CD4-positive, alpha-beta T cell (primary cell): ENCODE measurements at regions not wholly inside any gene's neighbourhood (a gene's known extent, or its start where the extent isn't known, plus 50 kb on each side); places are given as distances from the start of the nearest gene placed in this dataset.

ENCODE experiments used
- ATAC-seq: fragments of 200-7000 bp; cut with Tn5 transposase; one replicate; pipeline ENCODE4 v1.10.0; 2022; ENCODE audit warnings: mild to moderate bottlenecking; ENCODE audit not compliant: poor library complexity
- CTCF ChIA-PET: fragments of 350-600 bp; sonication (Branson Sonifier 250); formaldehyde crosslinking; loops from one replicate; lab custom pipeline; 2021; ENCODE audit warnings: antibody characterized with exemption, inconsistent platforms; lab: Charles Lee
- POLR2A ChIA-PET: fragments of 350-600 bp; sonication (Branson Sonifier 250); formaldehyde crosslinking; loops from one replicate; lab custom pipeline; 2021; ENCODE audit warnings: antibody characterized with exemption, inconsistent platforms; lab: Charles Lee
- DNase-seq, 14 experiments: peaks; one replicate each; pipeline ENCODE4 v3.0.0-alpha.2; 2013 to 2020; ENCODE audit warnings: mixed read lengths in 2 of 14
- H3K27ac ChIP-seq, 2 donors: one replicate each; pipeline versions ENCODE4 v1.5.1 to v1.7.0; 2013; ENCODE audit warnings: low read length in 2 of 2, low read depth in 1 of 2, mild to moderate bottlenecking in 1 of 2
- H3K27me3 ChIP-seq, 2 experiments: 1 replicate in 1 of 2; 2 replicates in 1 of 2; pipeline versions ENCODE4 v1.6.1 to v1.7.0; 2013; ENCODE audit warnings: low read length in 2 of 2, control low read depth in 1 of 2, mild to moderate bottlenecking in 1 of 2, moderate library complexity in 1 of 2; ENCODE audit not compliant: insufficient read depth in 2 of 2, control insufficient read depth in 1 of 2
- H3K36me3 ChIP-seq: one replicate; pipeline ENCODE4 v1.6.1; 2013; ENCODE audit warnings: low read length, control low read depth; ENCODE audit not compliant: insufficient read depth
- H3K4me1 ChIP-seq: one replicate; pipeline ENCODE4 v1.6.1; 2013; ENCODE audit warnings: low read length, control low read depth; ENCODE audit not compliant: insufficient read depth
- H3K4me3 ChIP-seq: one replicate; pipeline ENCODE4 v1.5.1; 2013; ENCODE audit warnings: mild to moderate bottlenecking, low read length, moderate library complexity
- H3K9me3 ChIP-seq, 2 experiments: 1 replicate in 1 of 2; 2 replicates in 1 of 2; pipeline versions ENCODE4 v1.6.1 to v1.7.0; 2013; ENCODE audit warnings: low read length in 2 of 2, mild to moderate bottlenecking in 2 of 2, control low read depth in 1 of 2, moderate library complexity in 1 of 2; ENCODE audit not compliant: control insufficient read depth in 1 of 2, insufficient read depth in 1 of 2
- H3K27ac Mint-ChIP-seq: one replicate; pipeline ENCODE4 v1.8.0; 2020; ENCODE audit warnings: mixed read lengths
- H3K27me3 Mint-ChIP-seq: one replicate; pipeline ENCODE4 v1.8.0; 2021; ENCODE audit warnings: mixed read lengths
- H3K36me3 Mint-ChIP-seq: one replicate; pipeline ENCODE4 v1.8.0; 2021; ENCODE audit warnings: low read depth, mixed read lengths
- H3K4me1 Mint-ChIP-seq: one replicate; pipeline ENCODE4 v1.8.0; 2021; ENCODE audit warnings: low read depth, mixed read lengths
- H3K4me3 Mint-ChIP-seq: one replicate; pipeline ENCODE4 v1.8.0; 2020; ENCODE audit warnings: mild to moderate bottlenecking, mixed read lengths
- H3K9me3 Mint-ChIP-seq: one replicate; pipeline ENCODE4 v1.8.0; 2020; ENCODE audit warnings: mixed read lengths
- CTCF ChIP-seq: fragments of 200-600 bp; IDR thresholded peaks from one replicate; pipeline ENCODE4 v1.8.0; 2022; ENCODE audit warnings: antibody characterized with exemption, mild to moderate bottlenecking
- intact Hi-C, 2 experiments: fragments of 100-400 bp; cut with DNase I in 1 of 2; cut with micrococcal nuclease in 1 of 2; formaldehyde crosslinking; loops; one replicate each; pipeline versions ENCODE4 v1.15.1 to v1.9.0; 2023 to 2025; cut with DNase I, micrococcal nuclease

GRCh38 chr16:5220705-5221104 lies 123.1 kb upstream of the EEF2KMT start:
- ChIA-PET POLR2A (no interaction called here), CTCF (no interaction called here)
- no peaks in the 10 kb centered on the region for H3K9me3 Mint-ChIP-seq
- Histone ChIP-seq H3K27me3 (peaks cover 13 to 18% of the 10 kb centered on the region in 2 experiments), H3K4me1 (no peaks in the 10 kb centered on the region), H3K4me3 (no peak overlapping the region), H3K27ac (no peak overlapping the region), H3K9me3 (peaks cover 0 to 4% of the 10 kb centered on the region in 2 experiments), H3K36me3 (no peaks in the 10 kb centered on the region)
- peaks cover 64% of the 10 kb centered on the region for H3K27me3 Mint-ChIP-seq
- DNase-seq, result no peak
- intact Hi-C loops, result no loop called here
- no peaks in the 10 kb centered on the region for H3K4me1 Mint-ChIP-seq
- no peak for ATAC-seq
- no peak overlapping the region for H3K27ac Mint-ChIP-seq
- no peak for TF ChIP-seq CTCF
- no peak overlapping the region for H3K4me3 Mint-ChIP-seq
- H3K36me3 Mint-ChIP-seq, result no peaks in the 10 kb centered on the region

- no peaks in the 10 kb centered on the region for H3K4me1 ChIP-seq
- Mint-ChIP-seq H3K4me1 (no peaks in the 10 kb centered on the region), H3K4me3 (no peak overlapping the region), H3K36me3 (no peaks in the 10 kb centered on the region), H3K9me3 (no peaks in the 10 kb centered on the region), H3K27me3 (peaks cover 60% of the 10 kb centered on the region), H3K27ac (no peak overlapping the region)
- DNase-seq (no peak), ATAC-seq (no peak)
- ChIA-PET CTCF (no interaction called here), POLR2A (no interaction called here)
- intact Hi-C loops, result no loop called here
- H3K27ac ChIP-seq, result no peak overlapping the region
- peaks cover 0 to 7% of the 10 kb centered on the region in 2 experiments for H3K9me3 ChIP-seq
- H3K4me3 ChIP-seq, result no peak overlapping the region
- H3K27me3 ChIP-seq, result peaks cover 16 to 22% of the 10 kb centered on the region in 2 experiments
- TF ChIP-seq CTCF, result no peak
- no peaks in the 10 kb centered on the region for H3K36me3 ChIP-seq
Observed at GRCh38 chr16:5216441-5217080, 119.0 kb upstream of the EEF2KMT start.

- Histone ChIP-seq H3K4me1 (no peaks in the 10 kb centered on the region), H3K4me3 (no peak overlapping the region), H3K27me3 (peaks cover 16 to 22% of the 10 kb centered on the region in 2 experiments), H3K36me3 (no peaks in the 10 kb centered on the region), H3K27ac (no peak overlapping the region), H3K9me3 (peaks cover 0 to 7% of the 10 kb centered on the region in 2 experiments)
- Mint-ChIP-seq H3K27me3 (peaks cover 60% of the 10 kb centered on the region), H3K36me3 (no peaks in the 10 kb centered on the region), H3K4me1 (no peaks in the 10 kb centered on the region), H3K4me3 (no peak overlapping the region), H3K9me3 (no peaks in the 10 kb centered on the region), H3K27ac (no peak overlapping the region)
- ATAC-seq (no peak), DNase-seq (no peak)
- no peak for TF ChIP-seq CTCF
- intact Hi-C loops, result no loop called here
- ChIA-PET CTCF (no interaction called here), POLR2A (no interaction called here)
Observed at GRCh38 chr16:5215901-5216300, 118.3 kb upstream of the EEF2KMT start.
